HCT116 (cell line): ENCODE measurements at regions not wholly inside any gene's neighbourhood (a gene's known extent, or its start where the extent isn't known, plus 50 kb on each side); places are given as distances from the start of the nearest gene placed in this dataset.

Source experiments
- ATAC-seq: fragments of 200-7000 bp; cut with Tn5 transposase; 2 replicates; pipeline ENCODE4 v1.9.1; 2020; ENCODE audit warnings: mild to moderate bottlenecking, moderate library complexity
- BruUV-seq: library from RNA; stranded (reverse); fragments of 400-500 nt; replicated peaks from 2 replicates; lab custom pipeline; 2021; lab: Mats Ljungman, UMichigan
- CTCF ChIA-PET: fragments of 300-600 bp; sonication (Branson Sonifier 250); formaldehyde crosslinking; loops from one replicate; lab custom pipeline; 2021; ENCODE audit warnings: antibody characterized with exemption; lab: Charles Lee
- POLR2A ChIA-PET: fragments of 300-600, 350-600 bp; sonication (Branson Sonifier 250); formaldehyde crosslinking; loops from one replicate; lab custom pipeline; 2021; ENCODE audit warnings: antibody characterized with exemption; lab: Charles Lee
- RAD21 ChIA-PET, 2 experiments: fragments of 300-600 bp; sonication (Branson Sonifier 250); formaldehyde crosslinking; loops; one replicate each; lab custom pipeline; 2023; ENCODE audit warnings: low total read pairs in 2 of 2; ENCODE audit not compliant: uncharacterized antibody in 2 of 2, unreplicated experiment in 2 of 2, low non-redundant PET in 1 of 2; lab: Charles Lee
- DNase-seq: peaks from one replicate; pipeline ENCODE4 v3.0.0-alpha.2; 2010; ENCODE audit warnings: low read depth, low spot score
- H2AFZ ChIP-seq: fragments of 200-600 bp; shearing (Covaris generic), sonication (generic); 2 replicates; pipeline ENCODE4 v1.6.1; 2017; ENCODE audit warnings: low read depth, mixed run types, mixed read lengths, antibody characterized with exemption, low read length; ENCODE audit not compliant: poor library complexity, severe bottlenecking
- H3K27ac ChIP-seq: 2 replicates; pipeline ENCODE4 v1.5.1; 2012; ENCODE audit warnings: low read depth, low read length
- H3K27me3 ChIP-seq: fragments of 200-600 bp; sonication (generic); 2 replicates; pipeline ENCODE4 v1.6.1; 2016; ENCODE audit warnings: mixed run types, low read length, mixed read lengths; ENCODE audit not compliant: insufficient read depth
- H3K36me3 ChIP-seq, 2 experiments: fragments of 200-500 bp in 1 of 2; fragments of 200-600 bp in 1 of 2; sonication (Bioruptor generic) in 1 of 2; sonication (generic) in 1 of 2; 2 replicates each; pipeline versions ENCODE4 v1.5.1 to v1.6.1; 2014 to 2016; ENCODE audit warnings: low read length in 2 of 2, inconsistent platforms in 1 of 2, mixed read lengths in 1 of 2, mixed run types in 1 of 2; ENCODE audit not compliant: insufficient read depth in 2 of 2, control insufficient read depth in 1 of 2
- H3K4me1 ChIP-seq, 2 experiments: fragments of 200-600 bp in 1 of 2; sonication (generic) in 1 of 2; 2 replicates each; pipeline versions ENCODE4 v1.5.1 to v1.6.1; 2012 to 2017; ENCODE audit warnings: low read length in 2 of 2, inconsistent platforms in 1 of 2, mild to moderate bottlenecking in 1 of 2, mixed read lengths in 1 of 2, mixed run types in 1 of 2, moderate library complexity in 1 of 2; ENCODE audit not compliant: insufficient read depth in 2 of 2, control insufficient read depth in 1 of 2
- H3K4me2 ChIP-seq: fragments of 200-600 bp; sonication (generic); 2 replicates; pipeline ENCODE4 v1.6.1; 2017; ENCODE audit warnings: mixed run types, low read length, mixed read lengths
- H3K4me3 ChIP-seq, 2 experiments: fragments of 200-600 bp in 1 of 2; sonication (generic) in 1 of 2; replicated peaks in 1 of 2; 2 replicates each; pipeline ENCODE4 v1.5.1; 2011 to 2016; ENCODE audit warnings: low read length in 2 of 2, control low read depth in 1 of 2, low read depth in 1 of 2, mild to moderate bottlenecking in 1 of 2, mixed read lengths in 1 of 2, mixed run types in 1 of 2
- H3K79me2 ChIP-seq: fragments of 200-600 bp; sonication (generic); 2 replicates; pipeline ENCODE4 v1.6.1; 2017; ENCODE audit warnings: mild to moderate bottlenecking, mixed run types, low read length, moderate library complexity, mixed read lengths; ENCODE audit not compliant: insufficient read depth
- H3K9ac ChIP-seq: fragments of 200-600 bp; sonication (generic); 2 replicates; pipeline ENCODE4 v1.6.1; 2016; ENCODE audit warnings: low read length, mixed read lengths
- H3K9me2 ChIP-seq: fragments of 200-600 bp; sonication (generic), shearing (Covaris generic); 2 replicates; pipeline ENCODE4 v1.6.1; 2017; ENCODE audit warnings: mixed run types, mild to moderate bottlenecking, moderate library complexity; ENCODE audit not compliant: insufficient read depth
- H3K9me3 ChIP-seq, 2 experiments: fragments of 200-500 bp in 1 of 2; fragments of 200-600 bp in 1 of 2; sonication (Bioruptor generic) in 1 of 2; sonication (generic) in 1 of 2; 2 replicates each; pipeline ENCODE4 v1.6.1; 2014 to 2017; ENCODE audit warnings: low read length in 2 of 2, mixed read lengths in 2 of 2, inconsistent platforms in 1 of 2, low read depth in 1 of 2, mild to moderate bottlenecking in 1 of 2, mixed run types in 1 of 2, moderate library complexity in 1 of 2; ENCODE audit not compliant: control insufficient read depth in 1 of 2, insufficient read depth in 1 of 2
- H4K20me1 ChIP-seq: fragments of 200-600 bp; sonication (generic), shearing (Covaris generic); 2 replicates; pipeline ENCODE4 v1.6.1; 2017; ENCODE audit warnings: mixed run types, mild to moderate bottlenecking, moderate library complexity; ENCODE audit not compliant: insufficient read depth
- CBX3 ChIP-seq: IDR thresholded peaks from 2 replicates; pipeline ENCODE4 v1.6.1; 2012; ENCODE audit warnings: low read depth
- CEBPB ChIP-seq: IDR thresholded peaks from 2 replicates; pipeline ENCODE4 v1.6.1; 2012; ENCODE audit warnings: low read depth
- CTCF ChIP-seq, 3 experiments: fragments of 200-600 bp in 1 of 3; sonication (generic) in 1 of 3; IDR thresholded peaks in 2 of 3; conservative IDR thresholded peaks in 1 of 3; 2 replicates each; pipeline ENCODE4 v1.5.1; 2012 to 2017; ENCODE audit warnings: low read depth in 2 of 3, low read length in 2 of 3, antibody characterized with exemption in 1 of 3, borderline replicate concordance in 1 of 3, control low read depth in 1 of 3, mild to moderate bottlenecking in 1 of 3, mixed read lengths in 1 of 3, mixed run types in 1 of 3, moderate library complexity in 1 of 3; ENCODE audit not compliant: insufficient read depth in 1 of 3
- EGR1 ChIP-seq: IDR thresholded peaks from 2 replicates; pipeline ENCODE4 v1.6.1; 2012; ENCODE audit warnings: low read depth
- ELF1 ChIP-seq: IDR thresholded peaks from 2 replicates; pipeline ENCODE4 v1.6.1; 2012; ENCODE audit warnings: low read depth, borderline replicate concordance
- EZH2 ChIP-seq: fragments of 200-600 bp; sonication (generic); IDR thresholded peaks from 2 replicates; pipeline ENCODE4 v1.6.1; 2017; ENCODE audit warnings: antibody characterized with exemption, mixed run types
- EZH2phosphoT487 ChIP-seq: fragments of 200-600 bp; IDR thresholded peaks from 2 replicates; pipeline ENCODE4 v1.6.1; 2018; ENCODE audit warnings: antibody characterized with exemption, borderline replicate concordance
- MAX ChIP-seq: IDR thresholded peaks from 2 replicates; pipeline ENCODE4 v1.6.1; 2012
- POLR2A ChIP-seq: IDR thresholded peaks from 2 replicates; pipeline ENCODE4 v1.7.0; 2011; ENCODE audit warnings: borderline replicate concordance; ENCODE audit not compliant: insufficient read depth, insufficient read length; ENCODE audit errors: extremely low read depth
- RAD21 ChIP-seq: IDR thresholded peaks from 2 replicates; pipeline ENCODE4 v1.6.1; 2012; ENCODE audit warnings: low read depth, mild to moderate bottlenecking
- SP1 ChIP-seq: IDR thresholded peaks from 2 replicates; pipeline ENCODE4 v1.6.1; 2012; ENCODE audit warnings: low read depth
- TCF7L2 ChIP-seq: IDR thresholded peaks from 2 replicates; pipeline ENCODE4 v1.7.0; 2011; ENCODE audit warnings: borderline replicate concordance, inconsistent platforms; ENCODE audit not compliant: insufficient read depth, insufficient read length; ENCODE audit errors: extremely low read depth
- ZBTB33 ChIP-seq: IDR thresholded peaks from 2 replicates; pipeline ENCODE4 v1.6.1; 2011; ENCODE audit warnings: mild to moderate bottlenecking, low read length, moderate library complexity; ENCODE audit not compliant: insufficient replicate concordance; ENCODE audit errors: extremely low read depth
- ZNF274 ChIP-seq: fragments of 200-500 bp; sonication (Bioruptor generic); IDR thresholded peaks from 2 replicates; pipeline ENCODE4 v1.6.1; 2014; ENCODE audit warnings: mild to moderate bottlenecking, low read depth, low read length, inconsistent platforms
- intact Hi-C: fragments of 100-400 bp; cut with micrococcal nuclease; formaldehyde crosslinking; loops from 2 replicates; pipeline ENCODE4 v1.10.0; 2022

- no peak overlapping the region for H3K4me2 ChIP-seq
- no peaks in the 10 kb centered on the region for H3K27me3 ChIP-seq
- intact Hi-C loops = no loop called here
- no peaks in the 10 kb centered on the region for H3K79me2 ChIP-seq
- ChIA-PET POLR2A (no interaction called here), CTCF (no interaction called here), RAD21 (no interaction called here)
- TF ChIP-seq SP1 (no peak), POLR2A (no peak), EGR1 (no peak), MAX (no peak), EZH2phosphoT487 (no peak), CBX3 (no peak), RAD21 (no peak), CTCF (IDR thresholded peaks at IDR 0.05 in 2 of 3, conservative IDR thresholded peaks at IDR 0.05 in 1 of 3; ENCODE audit: borderline replicate concordance in 1 of 3, insufficient read depth in 1 of 3, low read depth in 2 of 3, low read length in 2 of 3) (no peak), CEBPB (no peak), ELF1 (no peak)
- no TSS peak for BruUV-seq
- H2AFZ ChIP-seq = no peak overlapping the region
- ATAC-seq = no peak
- no peak overlapping the region for H3K27ac ChIP-seq
- no peak overlapping the region for H3K4me3 ChIP-seq
- no peak overlapping the region for H3K9ac ChIP-seq
- H3K36me3 ChIP-seq = no peaks in the 10 kb centered on the region
- no peaks in the 10 kb centered on the region for H3K9me2 ChIP-seq
- no peaks in the 10 kb centered on the region for H4K20me1 ChIP-seq
- no peaks in the 10 kb centered on the region for H3K9me3 ChIP-seq
- H3K4me1 ChIP-seq = no peaks in the 10 kb centered on the region
- no peak for DNase-seq
Observed at GRCh38 chr5:52626312-52626711, 161.4 kb upstream of the ITGA1 start.

GRCh38 chr5:52627740-52628139, 160.0 kb upstream of the ITGA1 start:
- BruUV-seq = no TSS peak
- Histone ChIP-seq H3K27me3 (no peaks in the 10 kb centered on the region), H2AFZ (no peak overlapping the region), H3K4me3 (no peak overlapping the region), H3K9me2 (no peaks in the 10 kb centered on the region), H3K79me2 (no peaks in the 10 kb centered on the region), H3K9ac (no peak overlapping the region), H3K36me3 (no peaks in the 10 kb centered on the region), H4K20me1 (no peaks in the 10 kb centered on the region), H3K4me1 (no peaks in the 10 kb centered on the region), H3K27ac (no peak overlapping the region), H3K9me3 (no peaks in the 10 kb centered on the region), H3K4me2 (no peak overlapping the region)
- POLR2A ChIA-PET = no interaction called here
- ATAC-seq (no peak), DNase-seq (no peak)
- intact Hi-C loops = no loop called here
- CTCF ChIA-PET = no interaction called here
- RAD21 ChIA-PET = no interaction called here
- no peak for TF ChIP-seq TCF7L2
- TF ChIP-seq ZNF274 = no peak
- no peak for TF ChIP-seq POLR2A
- TF ChIP-seq ZBTB33 = no peak
- TF ChIP-seq EZH2 = no peak
- no peak for TF ChIP-seq EGR1
